HCT116 (cell line): ENCODE measurements at regions not wholly inside any gene's neighbourhood (a gene's known extent, or its start where the extent isn't known, plus 50 kb on each side); places are given as distances from the start of the nearest gene placed in this dataset.

ENCODE experiments used
- ATAC-seq: fragments of 200-7000 bp; cut with Tn5 transposase; 2 replicates; pipeline ENCODE4 v1.9.1; 2020; ENCODE audit warnings: mild to moderate bottlenecking, moderate library complexity
- BruUV-seq: library from RNA; stranded (reverse); fragments of 400-500 nt; replicated peaks from 2 replicates; lab custom pipeline; 2021; lab: Mats Ljungman, UMichigan
- CTCF ChIA-PET: fragments of 300-600 bp; sonication (Branson Sonifier 250); formaldehyde crosslinking; loops from one replicate; lab custom pipeline; 2021; ENCODE audit warnings: antibody characterized with exemption; lab: Charles Lee
- POLR2A ChIA-PET: fragments of 300-600, 350-600 bp; sonication (Branson Sonifier 250); formaldehyde crosslinking; loops from one replicate; lab custom pipeline; 2021; ENCODE audit warnings: antibody characterized with exemption; lab: Charles Lee
- RAD21 ChIA-PET, 2 experiments: fragments of 300-600 bp; sonication (Branson Sonifier 250); formaldehyde crosslinking; loops; one replicate each; lab custom pipeline; 2023; ENCODE audit warnings: low total read pairs in 2 of 2; ENCODE audit not compliant: uncharacterized antibody in 2 of 2, unreplicated experiment in 2 of 2, low non-redundant PET in 1 of 2; lab: Charles Lee
- DNase-seq: peaks from one replicate; pipeline ENCODE4 v3.0.0-alpha.2; 2010; ENCODE audit warnings: low read depth, low spot score
- H2AFZ ChIP-seq: fragments of 200-600 bp; shearing (Covaris generic), sonication (generic); 2 replicates; pipeline ENCODE4 v1.6.1; 2017; ENCODE audit warnings: low read depth, mixed run types, mixed read lengths, antibody characterized with exemption, low read length; ENCODE audit not compliant: poor library complexity, severe bottlenecking
- H3K27ac ChIP-seq: 2 replicates; pipeline ENCODE4 v1.5.1; 2012; ENCODE audit warnings: low read depth, low read length
- H3K27me3 ChIP-seq: fragments of 200-600 bp; sonication (generic); 2 replicates; pipeline ENCODE4 v1.6.1; 2016; ENCODE audit warnings: mixed run types, low read length, mixed read lengths; ENCODE audit not compliant: insufficient read depth
- H3K36me3 ChIP-seq, 2 experiments: fragments of 200-500 bp in 1 of 2; fragments of 200-600 bp in 1 of 2; sonication (Bioruptor generic) in 1 of 2; sonication (generic) in 1 of 2; 2 replicates each; pipeline versions ENCODE4 v1.5.1 to v1.6.1; 2014 to 2016; ENCODE audit warnings: low read length in 2 of 2, inconsistent platforms in 1 of 2, mixed read lengths in 1 of 2, mixed run types in 1 of 2; ENCODE audit not compliant: insufficient read depth in 2 of 2, control insufficient read depth in 1 of 2
- H3K4me1 ChIP-seq, 2 experiments: fragments of 200-600 bp in 1 of 2; sonication (generic) in 1 of 2; 2 replicates each; pipeline versions ENCODE4 v1.5.1 to v1.6.1; 2012 to 2017; ENCODE audit warnings: low read length in 2 of 2, inconsistent platforms in 1 of 2, mild to moderate bottlenecking in 1 of 2, mixed read lengths in 1 of 2, mixed run types in 1 of 2, moderate library complexity in 1 of 2; ENCODE audit not compliant: insufficient read depth in 2 of 2, control insufficient read depth in 1 of 2
- H3K4me2 ChIP-seq: fragments of 200-600 bp; sonication (generic); 2 replicates; pipeline ENCODE4 v1.6.1; 2017; ENCODE audit warnings: mixed run types, low read length, mixed read lengths
- H3K4me3 ChIP-seq, 2 experiments: fragments of 200-600 bp in 1 of 2; sonication (generic) in 1 of 2; replicated peaks in 1 of 2; 2 replicates each; pipeline ENCODE4 v1.5.1; 2011 to 2016; ENCODE audit warnings: low read length in 2 of 2, control low read depth in 1 of 2, low read depth in 1 of 2, mild to moderate bottlenecking in 1 of 2, mixed read lengths in 1 of 2, mixed run types in 1 of 2
- H3K79me2 ChIP-seq: fragments of 200-600 bp; sonication (generic); 2 replicates; pipeline ENCODE4 v1.6.1; 2017; ENCODE audit warnings: mild to moderate bottlenecking, mixed run types, low read length, moderate library complexity, mixed read lengths; ENCODE audit not compliant: insufficient read depth
- H3K9ac ChIP-seq: fragments of 200-600 bp; sonication (generic); 2 replicates; pipeline ENCODE4 v1.6.1; 2016; ENCODE audit warnings: low read length, mixed read lengths
- H3K9me2 ChIP-seq: fragments of 200-600 bp; sonication (generic), shearing (Covaris generic); 2 replicates; pipeline ENCODE4 v1.6.1; 2017; ENCODE audit warnings: mixed run types, mild to moderate bottlenecking, moderate library complexity; ENCODE audit not compliant: insufficient read depth
- H3K9me3 ChIP-seq, 2 experiments: fragments of 200-500 bp in 1 of 2; fragments of 200-600 bp in 1 of 2; sonication (Bioruptor generic) in 1 of 2; sonication (generic) in 1 of 2; 2 replicates each; pipeline ENCODE4 v1.6.1; 2014 to 2017; ENCODE audit warnings: low read length in 2 of 2, mixed read lengths in 2 of 2, inconsistent platforms in 1 of 2, low read depth in 1 of 2, mild to moderate bottlenecking in 1 of 2, mixed run types in 1 of 2, moderate library complexity in 1 of 2; ENCODE audit not compliant: control insufficient read depth in 1 of 2, insufficient read depth in 1 of 2
- H4K20me1 ChIP-seq: fragments of 200-600 bp; sonication (generic), shearing (Covaris generic); 2 replicates; pipeline ENCODE4 v1.6.1; 2017; ENCODE audit warnings: mixed run types, mild to moderate bottlenecking, moderate library complexity; ENCODE audit not compliant: insufficient read depth
- CEBPB ChIP-seq: IDR thresholded peaks from 2 replicates; pipeline ENCODE4 v1.6.1; 2012; ENCODE audit warnings: low read depth
- EGR1 ChIP-seq: IDR thresholded peaks from 2 replicates; pipeline ENCODE4 v1.6.1; 2012; ENCODE audit warnings: low read depth
- EZH2 ChIP-seq: fragments of 200-600 bp; sonication (generic); IDR thresholded peaks from 2 replicates; pipeline ENCODE4 v1.6.1; 2017; ENCODE audit warnings: antibody characterized with exemption, mixed run types
- EZH2phosphoT487 ChIP-seq: fragments of 200-600 bp; IDR thresholded peaks from 2 replicates; pipeline ENCODE4 v1.6.1; 2018; ENCODE audit warnings: antibody characterized with exemption, borderline replicate concordance
- FOSL1 ChIP-seq: IDR thresholded peaks from 2 replicates; pipeline ENCODE4 v1.6.1; 2012; ENCODE audit warnings: low read depth
- JUND ChIP-seq: IDR thresholded peaks from 2 replicates; pipeline ENCODE4 v1.6.1; 2012
- POLR2A ChIP-seq: IDR thresholded peaks from 2 replicates; pipeline ENCODE4 v1.7.0; 2011; ENCODE audit warnings: borderline replicate concordance; ENCODE audit not compliant: insufficient read depth, insufficient read length; ENCODE audit errors: extremely low read depth
- POLR2AphosphoS5 ChIP-seq: IDR thresholded peaks from 2 replicates; pipeline ENCODE4 v1.6.1; 2011; ENCODE audit warnings: mild to moderate bottlenecking, low read depth, low read length, moderate library complexity
- RAD21 ChIP-seq: IDR thresholded peaks from 2 replicates; pipeline ENCODE4 v1.6.1; 2012; ENCODE audit warnings: low read depth, mild to moderate bottlenecking
- SP1 ChIP-seq: IDR thresholded peaks from 2 replicates; pipeline ENCODE4 v1.6.1; 2012; ENCODE audit warnings: low read depth
- TCF7L2 ChIP-seq: IDR thresholded peaks from 2 replicates; pipeline ENCODE4 v1.7.0; 2011; ENCODE audit warnings: borderline replicate concordance, inconsistent platforms; ENCODE audit not compliant: insufficient read depth, insufficient read length; ENCODE audit errors: extremely low read depth
- YY1 ChIP-seq: IDR thresholded peaks from 2 replicates; pipeline ENCODE4 v1.6.1; 2011; ENCODE audit warnings: low read length, low read depth, moderate library complexity, mild to moderate bottlenecking; ENCODE audit not compliant: insufficient replicate concordance; ENCODE audit errors: extremely low read depth
- ZFX ChIP-seq: fragments of 450-650 bp; IDR thresholded peaks from 2 replicates; pipeline ENCODE4 v1.6.1; 2017
- intact Hi-C: fragments of 100-400 bp; cut with micrococcal nuclease; formaldehyde crosslinking; loops from 2 replicates; pipeline ENCODE4 v1.10.0; 2022
- TF ChIP-seq, protein P1 (sequence below): IDR thresholded peaks from 2 replicates; pipeline ENCODE4 v1.6.1; 2012; ENCODE audit warnings: low read depth
- TF ChIP-seq, protein P2 (sequence below): IDR thresholded peaks from 2 replicates; pipeline ENCODE4 v1.6.1; 2012

DNA sequence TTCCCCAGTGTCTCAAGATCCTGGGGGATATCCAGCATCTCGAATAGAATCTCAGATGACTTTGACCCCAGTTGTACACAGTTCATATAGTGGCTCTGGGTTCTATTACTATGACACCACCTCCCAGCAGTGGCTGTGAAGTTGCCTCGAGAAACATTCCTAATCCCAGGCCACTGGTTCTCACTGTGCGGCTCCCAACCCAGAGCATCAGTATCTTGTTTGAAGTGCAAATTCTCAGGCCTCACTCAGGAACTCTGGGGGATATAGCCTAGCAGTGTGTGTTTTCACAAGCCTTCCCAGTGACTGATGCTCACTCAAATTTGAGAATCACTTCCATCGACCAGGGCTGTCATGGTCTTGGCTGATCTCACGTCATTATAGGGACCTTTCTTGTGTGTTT is 69.3 kb upstream of the IGF1 start:
- H3K9ac ChIP-seq = no peak overlapping the region
- TF ChIP-seq EZH2 (no peak), TCF7L2 (no peak), RAD21 (no peak), ZFX (no peak), FOSL1 (no peak), YY1 (no peak), EZH2phosphoT487 (no peak), JUND (no peak), CEBPB (no peak), POLR2AphosphoS5 (no peak), SP1 (no peak), POLR2A (no peak), EGR1 (no peak)
- TF ChIP-seq, protein P1, sequence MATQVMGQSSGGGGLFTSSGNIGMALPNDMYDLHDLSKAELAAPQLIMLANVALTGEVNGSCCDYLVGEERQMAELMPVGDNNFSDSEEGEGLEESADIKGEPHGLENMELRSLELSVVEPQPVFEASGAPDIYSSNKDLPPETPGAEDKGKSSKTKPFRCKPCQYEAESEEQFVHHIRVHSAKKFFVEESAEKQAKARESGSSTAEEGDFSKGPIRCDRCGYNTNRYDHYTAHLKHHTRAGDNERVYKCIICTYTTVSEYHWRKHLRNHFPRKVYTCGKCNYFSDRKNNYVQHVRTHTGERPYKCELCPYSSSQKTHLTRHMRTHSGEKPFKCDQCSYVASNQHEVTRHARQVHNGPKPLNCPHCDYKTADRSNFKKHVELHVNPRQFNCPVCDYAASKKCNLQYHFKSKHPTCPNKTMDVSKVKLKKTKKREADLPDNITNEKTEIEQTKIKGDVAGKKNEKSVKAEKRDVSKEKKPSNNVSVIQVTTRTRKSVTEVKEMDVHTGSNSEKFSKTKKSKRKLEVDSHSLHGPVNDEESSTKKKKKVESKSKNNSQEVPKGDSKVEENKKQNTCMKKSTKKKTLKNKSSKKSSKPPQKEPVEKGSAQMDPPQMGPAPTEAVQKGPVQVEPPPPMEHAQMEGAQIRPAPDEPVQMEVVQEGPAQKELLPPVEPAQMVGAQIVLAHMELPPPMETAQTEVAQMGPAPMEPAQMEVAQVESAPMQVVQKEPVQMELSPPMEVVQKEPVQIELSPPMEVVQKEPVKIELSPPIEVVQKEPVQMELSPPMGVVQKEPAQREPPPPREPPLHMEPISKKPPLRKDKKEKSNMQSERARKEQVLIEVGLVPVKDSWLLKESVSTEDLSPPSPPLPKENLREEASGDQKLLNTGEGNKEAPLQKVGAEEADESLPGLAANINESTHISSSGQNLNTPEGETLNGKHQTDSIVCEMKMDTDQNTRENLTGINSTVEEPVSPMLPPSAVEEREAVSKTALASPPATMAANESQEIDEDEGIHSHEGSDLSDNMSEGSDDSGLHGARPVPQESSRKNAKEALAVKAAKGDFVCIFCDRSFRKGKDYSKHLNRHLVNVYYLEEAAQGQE = no peak
- TF ChIP-seq, protein P2, sequence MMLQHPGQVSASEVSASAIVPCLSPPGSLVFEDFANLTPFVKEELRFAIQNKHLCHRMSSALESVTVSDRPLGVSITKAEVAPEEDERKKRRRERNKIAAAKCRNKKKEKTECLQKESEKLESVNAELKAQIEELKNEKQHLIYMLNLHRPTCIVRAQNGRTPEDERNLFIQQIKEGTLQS = no peak
- ChIA-PET POLR2A (no interaction called here), RAD21 (no interaction called here), CTCF (no interaction called here)
- no peaks in the 10 kb centered on the region for H4K20me1 ChIP-seq
- intact Hi-C loops = no loop called here
- H3K27ac ChIP-seq = no peak overlapping the region
- H2AFZ ChIP-seq = no peak overlapping the region
- no peak overlapping the region for H3K4me3 ChIP-seq
- H3K4me1 ChIP-seq = no peaks in the 10 kb centered on the region
- ATAC-seq (no peak), DNase-seq (no peak)
- no TSS peak for BruUV-seq
- no peaks in the 10 kb centered on the region for H3K79me2 ChIP-seq
- peaks cover 10% of the 10 kb centered on the region for H3K27me3 ChIP-seq
- H3K9me3 ChIP-seq = no peaks in the 10 kb centered on the region
- H3K36me3 ChIP-seq = no peaks in the 10 kb centered on the region
- no peak overlapping the region for H3K4me2 ChIP-seq
- H3K9me2 ChIP-seq = no peaks in the 10 kb centered on the region
